Sigmoid colon (tissue), 6 donors: ENCODE measurements at regions not wholly inside any gene's neighbourhood (a gene's known extent, or its start where the extent isn't known, plus 50 kb on each side); places are given as distances from the start of the nearest gene placed in this dataset.
"Not testable (repeated sequence)": the region's sequence is repeated elsewhere in the genome, so short reads cannot be mapped to it uniquely, and the experiment has no call there.

Experiments
- DNase-seq: peaks from one replicate; pipeline ENCODE4 v3.0.0-alpha.2; 2019
- H3K27ac ChIP-seq, 4 donors: fragments of 200-600 bp; sonication (generic); one replicate each; pipeline ENCODE4 v1.5.1; 2016 to 2019; ENCODE audit warnings: mild to moderate bottlenecking in 1 of 4
- H3K27me3 ChIP-seq, 3 donors: fragments of 200-600 bp; sonication (generic); one replicate each; pipeline ENCODE4 v1.5.1; 2019; ENCODE audit warnings: mild to moderate bottlenecking in 1 of 3
- H3K36me3 ChIP-seq, 4 donors: fragments of 200-600 bp; sonication (generic); one replicate each; pipeline ENCODE4 v1.5.1; 2016 to 2019
- H3K4me1 ChIP-seq, 4 donors: fragments of 200-600 bp; sonication (generic); one replicate each; pipeline ENCODE4 v1.5.1; 2017 to 2019
- H3K4me3 ChIP-seq, 4 donors: fragments of 200-600 bp; sonication (generic); one replicate each; pipeline ENCODE4 v1.5.1; 2017 to 2019; ENCODE audit warnings: mild to moderate bottlenecking in 2 of 4, moderate library complexity in 1 of 4
- H3K9me3 ChIP-seq, 4 donors: fragments of 200-600 bp in 3 of 4; sonication (generic) in 3 of 4; one replicate each; pipeline versions ENCODE4 v1.5.1 to v1.6.1; 2013 to 2019
- CTCF ChIP-seq, 4 experiments: fragments of 450-650 bp in 3 of 4; fragments of 200-600 bp in 1 of 4; IDR thresholded peaks; one replicate each; pipeline ENCODE4 v1.5.1; 2016 to 2019; ENCODE audit warnings: antibody characterized with exemption in 4 of 4, mild to moderate bottlenecking in 3 of 4, moderate library complexity in 2 of 4
- EP300 ChIP-seq, 4 donors: sonication (generic); formaldehyde crosslinking; IDR thresholded peaks; one replicate each; pipeline ENCODE4 v1.6.1; 2017; ENCODE audit warnings: antibody characterized with exemption in 4 of 4
- POLR2A ChIP-seq, 2 donors: fragments of 450-650 bp; IDR thresholded peaks; one replicate each; pipeline ENCODE4 v1.6.1; 2016; ENCODE audit warnings: antibody characterized with exemption in 2 of 2, mild to moderate bottlenecking in 2 of 2, moderate library complexity in 2 of 2
- POLR2AphosphoS5 ChIP-seq, 4 donors: sonication (generic); formaldehyde crosslinking; IDR thresholded peaks; one replicate each; pipeline ENCODE4 v1.6.1; 2017; ENCODE audit warnings: antibody characterized with exemption in 4 of 4
- WGBS, 2 donors: extraction: QIAGEN DNeasy Blood & Tissue Kit; methylation state at CpG; one replicate each; pipeline ENCODE4 v1.1.7; 2013; 5-methylcytosine and 5-hydroxymethylcytosine counted together
- intact Hi-C: fragments of 100-400 bp; cut with DNase I; formaldehyde crosslinking; loops from one replicate; pipeline ENCODE4 v1.15.1; 2023
- donor health status: healthy with polysubstance abuse.
- donor health status: healthy.

DNA sequence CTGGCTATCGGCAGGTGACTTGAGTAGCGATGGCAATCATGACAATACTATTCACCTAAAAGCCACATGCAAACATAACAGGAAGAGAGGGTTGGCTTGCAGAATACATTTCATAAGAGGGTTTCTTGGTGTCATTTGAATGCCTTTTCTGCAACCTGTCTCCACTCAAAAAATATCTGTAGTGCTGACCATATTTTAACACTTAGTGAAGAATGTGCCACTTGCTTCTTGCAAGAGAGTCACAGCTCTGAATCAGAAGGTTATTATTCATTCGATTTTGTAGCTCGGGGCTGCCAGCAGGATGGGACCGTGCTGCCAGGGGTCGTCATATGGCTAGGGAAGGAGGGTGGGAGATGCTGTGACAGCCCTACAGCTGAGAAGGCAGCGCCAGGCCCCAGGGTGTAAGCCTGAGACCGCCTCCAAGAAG, 152.0 kb upstream of the PITRM1 start:
- intact Hi-C loops: no loop called here
- Histone ChIP-seq H3K4me3 (no peak overlapping the region), H3K9me3 (no peaks in the 10 kb centered on the region), H3K36me3 (no peaks in the 10 kb centered on the region), H3K27me3 (no peaks in the 10 kb centered on the region), H3K27ac (no peak overlapping the region), H3K4me1 (no peaks in the 10 kb centered on the region)
- DNase-seq: no peak
- WGBS, 2 donors: 87 to 91% methylated on average over 8 of the region's 8 CpGs
- no peak for TF ChIP-seq EP300 (IDR thresholded peaks at IDR 0.05)
- TF ChIP-seq POLR2A (IDR thresholded peaks at IDR 0.05): no peak
- TF ChIP-seq CTCF (IDR thresholded peaks at IDR 0.05): no peak
- no peak for TF ChIP-seq POLR2AphosphoS5 (IDR thresholded peaks at IDR 0.05)

DNA sequence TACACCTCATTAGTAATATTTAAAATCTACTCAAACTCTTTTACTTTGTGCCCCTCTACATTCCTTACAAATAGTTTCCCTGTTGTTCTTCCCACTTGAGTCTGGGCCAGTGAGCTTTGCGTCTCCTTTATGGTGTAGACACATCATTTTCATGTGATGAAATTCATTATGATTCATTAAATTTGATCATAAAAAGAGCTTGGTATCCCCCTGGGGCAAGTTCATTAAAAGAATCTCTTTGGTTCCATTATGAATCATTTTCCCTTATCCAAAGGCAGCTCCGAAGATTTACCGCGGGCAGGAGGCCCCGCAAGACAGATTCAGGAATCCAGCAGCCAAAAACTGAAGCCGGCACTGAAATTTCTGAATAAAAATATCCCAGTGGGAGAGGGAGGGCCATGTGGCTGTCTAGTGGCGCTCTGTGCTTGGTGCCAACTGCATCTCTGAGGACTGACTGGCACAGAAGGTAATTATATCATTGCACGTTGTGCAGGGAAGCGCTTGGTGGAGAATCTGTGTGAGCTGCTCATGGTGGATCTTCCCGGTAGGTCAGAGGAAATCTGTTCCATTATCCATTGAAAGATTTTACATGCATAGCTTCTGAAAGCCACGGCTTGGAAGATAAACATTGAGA, 151.4 kb upstream of the PITRM1 start:
- H3K27ac ChIP-seq: no peak overlapping the region
- DNase-seq: no peak
- no peaks in the 10 kb centered on the region for H3K9me3 ChIP-seq
- WGBS, 2 donors: 90 to 91% methylated on average over 11 of the region's 11 CpGs
- no peaks in the 10 kb centered on the region for H3K27me3 ChIP-seq
- H3K4me3 ChIP-seq: no peak overlapping the region
- H3K4me1 ChIP-seq: no peaks in the 10 kb centered on the region
- TF ChIP-seq EP300 (IDR thresholded peaks at IDR 0.05) (no peak), POLR2AphosphoS5 (IDR thresholded peaks at IDR 0.05) (no peak)
- intact Hi-C loops: no loop called here
- no peaks in the 10 kb centered on the region for H3K36me3 ChIP-seq

GRCh38 chr10:3321123-3321522, 148.5 kb upstream of the PITRM1 start:
- WGBS, 2 donors: 75 to 91% methylated on average over 9 of the region's 9 CpGs
- no peaks in the 10 kb centered on the region for H3K9me3 ChIP-seq
- no peak overlapping the region for H3K27ac ChIP-seq
- intact Hi-C loops: no loop called here
- no peak for DNase-seq
- no peaks in the 10 kb centered on the region for H3K36me3 ChIP-seq
- TF ChIP-seq CTCF (IDR thresholded peaks at IDR 0.05) (no peak), EP300 (IDR thresholded peaks at IDR 0.05) (no peak), POLR2A (IDR thresholded peaks at IDR 0.05) (no peak), POLR2AphosphoS5 (IDR thresholded peaks at IDR 0.05) (no peak)
- H3K4me3 ChIP-seq: no peak overlapping the region
- H3K27me3 ChIP-seq: no peaks in the 10 kb centered on the region
- H3K4me1 ChIP-seq: no peaks in the 10 kb centered on the region

GRCh38 chr10:3319811-3320226, 147.2 kb upstream of the PITRM1 start:
- H3K27ac ChIP-seq: no peak overlapping the region
- intact Hi-C loops: no loop called here
- H3K4me3 ChIP-seq: no peak overlapping the region
- no peak for DNase-seq
- H3K9me3 ChIP-seq: no peaks in the 10 kb centered on the region
- no peaks in the 10 kb centered on the region for H3K36me3 ChIP-seq
- no peaks in the 10 kb centered on the region for H3K4me1 ChIP-seq
- H3K27me3 ChIP-seq: no peaks in the 10 kb centered on the region
- WGBS, 2 donors: 91 to 93% methylated on average over 25 of the region's 25 CpGs
- no peak for TF ChIP-seq EP300 (IDR thresholded peaks at IDR 0.05)
- TF ChIP-seq CTCF (IDR thresholded peaks at IDR 0.05): no peak
- no peak for TF ChIP-seq POLR2AphosphoS5 (IDR thresholded peaks at IDR 0.05)
- TF ChIP-seq POLR2A (IDR thresholded peaks at IDR 0.05): no peak

DNA sequence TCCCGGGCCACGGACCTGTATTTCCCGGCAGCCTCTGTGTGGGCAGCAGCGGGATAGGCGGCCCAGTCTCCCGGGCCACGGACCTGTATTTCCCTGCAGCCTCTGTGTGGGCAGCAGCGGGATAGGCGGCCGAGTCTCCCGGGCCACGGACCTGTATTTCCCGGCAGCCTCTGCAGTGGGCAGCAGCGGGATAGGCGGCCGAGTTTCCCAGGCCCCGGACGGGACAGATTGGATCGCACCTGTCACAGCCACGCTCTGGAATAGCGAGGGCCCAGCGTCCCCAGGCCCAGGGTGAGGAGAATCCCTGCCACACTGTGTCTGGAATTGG, 145.9 kb upstream of the PITRM1 start:
- not testable (repeated sequence) for H3K4me1 ChIP-seq
- 93 to 96% methylated on average over 22 of the region's 22 CpGs for WGBS, 2 donors

DNA sequence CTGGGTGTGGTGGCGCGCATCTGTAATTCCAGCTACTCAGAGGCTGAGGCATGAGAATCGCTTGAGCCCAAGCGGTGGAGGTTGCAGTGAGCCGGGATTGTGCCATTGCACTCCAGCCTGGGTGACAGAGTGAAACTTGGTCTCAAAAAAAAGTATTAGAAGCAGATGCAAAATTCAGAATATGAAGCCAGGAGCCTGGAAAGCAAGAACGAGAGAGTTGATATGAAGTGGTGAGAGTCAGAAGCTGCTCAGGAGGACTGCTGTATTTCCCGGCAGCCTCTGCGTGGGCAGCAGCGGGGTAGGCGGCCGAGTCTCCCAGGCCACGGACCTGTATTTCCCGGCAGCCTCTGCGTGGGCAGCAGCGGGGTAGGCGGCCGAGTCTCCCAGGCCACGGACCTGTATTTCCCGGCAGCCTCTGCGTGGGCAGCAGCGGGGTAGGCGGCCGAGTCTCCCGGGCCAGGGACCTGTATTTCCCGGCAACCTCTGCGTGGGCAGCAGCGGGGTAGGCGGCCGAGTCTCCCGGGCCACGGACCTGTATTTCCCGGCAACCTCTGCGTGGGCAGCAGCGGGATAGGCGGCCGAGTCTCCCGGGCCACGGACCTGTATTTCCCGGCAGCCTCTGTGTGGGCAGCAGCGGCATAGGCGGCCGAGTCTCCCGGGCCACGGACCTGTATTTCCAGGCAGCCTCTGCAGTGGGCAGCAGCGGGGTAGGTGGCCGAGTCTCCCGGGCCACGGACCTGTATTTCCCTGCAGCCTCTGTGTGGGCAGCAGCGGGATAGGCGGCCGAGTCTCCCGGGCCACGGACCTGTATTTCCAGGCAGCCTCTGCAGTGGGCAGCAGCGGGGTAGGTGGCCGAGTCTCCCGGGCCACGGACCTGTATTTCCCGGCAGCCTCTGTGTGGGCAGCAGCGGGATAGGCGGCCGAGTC, 145.2 kb upstream of the PITRM1 start:
- H3K9me3 ChIP-seq, H3K27ac ChIP-seq, H3K27me3 ChIP-seq, H3K36me3 ChIP-seq, H3K4me3 ChIP-seq, DNase-seq, intact Hi-C loops, H3K4me1 ChIP-seq: not testable (repeated sequence)
- 94 to 95% methylated on average over 52 of the region's 61 CpGs for whole genome bisulfite sequencing, 2 donors

More for the DNA sequence above, 145.9 kb upstream of the PITRM1 start:
- H3K27ac ChIP-seq, intact Hi-C loops, H3K9me3 ChIP-seq, H3K36me3 ChIP-seq, DNase-seq, H3K27me3 ChIP-seq, H3K4me3 ChIP-seq: not testable (repeated sequence)

GRCh38 chr10:3314445-3315085, 142.0 kb upstream of the PITRM1 start:
- H3K27me3 ChIP-seq, H3K27ac ChIP-seq, DNase-seq, H3K4me3 ChIP-seq, H3K36me3 ChIP-seq, H3K9me3 ChIP-seq, H3K4me1 ChIP-seq, intact Hi-C loops: not testable (repeated sequence)
- 73 to 80% methylated on average over 5 of the region's 5 CpGs for WGBS, 2 donors

GRCh38 chr10:3313784-3314444, 141.3 kb upstream of the PITRM1 start:
- H3K27ac ChIP-seq, H3K4me1 ChIP-seq, H3K4me3 ChIP-seq, DNase-seq, H3K9me3 ChIP-seq, intact Hi-C loops, H3K36me3 ChIP-seq, H3K27me3 ChIP-seq: not testable (repeated sequence)
- WGBS, 2 donors: 64 to 67% methylated on average over 2 of the region's 2 CpGs
